ENCODE measurements at regions not wholly inside any gene's neighbourhood (a gene's known extent, or its start where the extent isn't known, plus 50 kb on each side); places are given as distances from the start of the nearest gene placed in this dataset.

- TF ChIP-seq CTCF (IDR thresholded peaks at IDR 0.05) = peak in 3 of 4 experiments; percentile 12 to 47 (median 39)
- TF ChIP-seq POLR2A (IDR thresholded peaks at IDR 0.05) = no peak
These were observed 158.4 kb downstream of the TENT5D start for GRCh38 chrX:80578517-80579105.

Data from sigmoid colon (tissue), 3 donors.